ENCODE measurements at regions not wholly inside any gene's neighbourhood (a gene's known extent, or its start where the extent isn't known, plus 50 kb on each side); places are given as distances from the start of the nearest gene placed in this dataset.

- TF ChIP-seq CTCF (IDR thresholded peaks at IDR 0.05 in 2 of 3, conservative IDR thresholded peaks at IDR 0.05 in 1 of 3; ENCODE audit: control insufficient read depth in 2 of 3, extremely low read depth in 1 of 3, insufficient read depth in 1 of 3, low read depth in 3 of 3, low read length in 3 of 3) = no peak
- TF ChIP-seq PBX3 (IDR thresholded peaks at IDR 0.05; ENCODE audit: insufficient replicate concordance, low read depth, low read length) = no peak
- no peak for TF ChIP-seq CBFB (IDR thresholded peaks at IDR 0.05; ENCODE audit: low read depth)
Observed at GRCh38 chr1:221430152-221430960, 311.5 kb downstream of the DUSP10 start.
